ENCODE measurements at regions not wholly inside any gene's neighbourhood (a gene's known extent, or its start where the extent isn't known, plus 50 kb on each side); places are given as distances from the start of the nearest gene placed in this dataset.

GRCh38 chr5:171688696-171689495, 96.7 kb upstream of the SMIM23 start:
- DNase-seq (peak in 3 of 5 donors; percentile 22 to 45 (median 38)), FAIRE-seq (no peak)
- no peaks in the 10 kb centered on the region for H3K27me3 ChIP-seq (ENCODE audit: control insufficient read depth, insufficient read depth, low read length)
- no peak overlapping the region for H3K27ac ChIP-seq (ENCODE audit: low read depth in 2 of 2, low read length in 2 of 2)
- no peaks in the 10 kb centered on the region for H3K9me3 ChIP-seq (ENCODE audit: control insufficient read depth in 2 of 3, insufficient read depth in 1 of 3, low read length in 3 of 3)
- TF ChIP-seq, protein P1, sequence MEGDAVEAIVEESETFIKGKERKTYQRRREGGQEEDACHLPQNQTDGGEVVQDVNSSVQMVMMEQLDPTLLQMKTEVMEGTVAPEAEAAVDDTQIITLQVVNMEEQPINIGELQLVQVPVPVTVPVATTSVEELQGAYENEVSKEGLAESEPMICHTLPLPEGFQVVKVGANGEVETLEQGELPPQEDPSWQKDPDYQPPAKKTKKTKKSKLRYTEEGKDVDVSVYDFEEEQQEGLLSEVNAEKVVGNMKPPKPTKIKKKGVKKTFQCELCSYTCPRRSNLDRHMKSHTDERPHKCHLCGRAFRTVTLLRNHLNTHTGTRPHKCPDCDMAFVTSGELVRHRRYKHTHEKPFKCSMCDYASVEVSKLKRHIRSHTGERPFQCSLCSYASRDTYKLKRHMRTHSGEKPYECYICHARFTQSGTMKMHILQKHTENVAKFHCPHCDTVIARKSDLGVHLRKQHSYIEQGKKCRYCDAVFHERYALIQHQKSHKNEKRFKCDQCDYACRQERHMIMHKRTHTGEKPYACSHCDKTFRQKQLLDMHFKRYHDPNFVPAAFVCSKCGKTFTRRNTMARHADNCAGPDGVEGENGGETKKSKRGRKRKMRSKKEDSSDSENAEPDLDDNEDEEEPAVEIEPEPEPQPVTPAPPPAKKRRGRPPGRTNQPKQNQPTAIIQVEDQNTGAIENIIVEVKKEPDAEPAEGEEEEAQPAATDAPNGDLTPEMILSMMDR (IDR thresholded peaks at IDR 0.05; ENCODE audit: borderline replicate concordance, extremely low read depth, insufficient read depth) = no peak
- no peak overlapping the region for H3K4me3 ChIP-seq (ENCODE audit: low read length in 3 of 3)
- intact Hi-C loops (cut with DNase I) = no loop called here
- no peak overlapping the region for H3K9ac ChIP-seq (ENCODE audit: low read length in 3 of 3)
- no peaks in the 10 kb centered on the region for H3K4me1 ChIP-seq (ENCODE audit: control insufficient read depth in 2 of 3, insufficient read depth in 2 of 3, low read depth in 1 of 3, low read length in 3 of 3)
- no peaks in the 10 kb centered on the region for H3K36me3 ChIP-seq (ENCODE audit: control insufficient read depth in 2 of 3, insufficient read depth in 3 of 3, low read length in 3 of 3)

GRCh38 chr5:171689853-171690417, 95.7 kb upstream of the SMIM23 start:
- no peak overlapping the region for H3K9ac ChIP-seq (ENCODE audit: low read length in 3 of 3)
- no peaks in the 10 kb centered on the region for H3K9me3 ChIP-seq (ENCODE audit: control insufficient read depth in 2 of 3, insufficient read depth in 1 of 3, low read length in 3 of 3)
- H3K36me3 ChIP-seq (ENCODE audit: control insufficient read depth in 2 of 3, insufficient read depth in 3 of 3, low read length in 3 of 3) = no peaks in the 10 kb centered on the region
- peak; percentile 33 for FAIRE-seq
- DNase-seq = no peak
- H3K4me1 ChIP-seq (ENCODE audit: control insufficient read depth in 2 of 3, insufficient read depth in 2 of 3, low read depth in 1 of 3, low read length in 3 of 3) = no peaks in the 10 kb centered on the region
- H3K27ac ChIP-seq (ENCODE audit: low read depth in 2 of 2, low read length in 2 of 2) = no peak overlapping the region
- no peaks in the 10 kb centered on the region for H3K27me3 ChIP-seq (ENCODE audit: control insufficient read depth, insufficient read depth, low read length)
- intact Hi-C loops (cut with DNase I) = no loop called here
- no peak overlapping the region for H3K4me3 ChIP-seq (ENCODE audit: low read length in 3 of 3)
- TF ChIP-seq, protein P1 (IDR thresholded peaks at IDR 0.05; ENCODE audit: borderline replicate concordance, extremely low read depth, insufficient read depth) = no peak

GRCh38 chr5:171692107-171692506, 93.5 kb upstream of the SMIM23 start:
- Histone ChIP-seq H3K36me3 (ENCODE audit: control insufficient read depth in 2 of 3, insufficient read depth in 3 of 3, low read length in 3 of 3) (no peaks in the 10 kb centered on the region), H3K9ac (ENCODE audit: low read length in 3 of 3) (no peak overlapping the region), H3K4me1 (ENCODE audit: control insufficient read depth in 2 of 3, insufficient read depth in 2 of 3, low read depth in 1 of 3, low read length in 3 of 3) (no peaks in the 10 kb centered on the region), H3K27me3 (ENCODE audit: control insufficient read depth, insufficient read depth, low read length) (no peaks in the 10 kb centered on the region), H3K27ac (ENCODE audit: low read depth in 2 of 2, low read length in 2 of 2) (no peak overlapping the region), H3K9me3 (ENCODE audit: control insufficient read depth in 2 of 3, insufficient read depth in 1 of 3, low read length in 3 of 3) (no peaks in the 10 kb centered on the region), H3K4me3 (ENCODE audit: low read length in 3 of 3) (no peak overlapping the region)
- TF ChIP-seq, protein P1 (IDR thresholded peaks at IDR 0.05; ENCODE audit: borderline replicate concordance, extremely low read depth, insufficient read depth) = no peak
- DNase-seq (no peak), FAIRE-seq (no peak)
- intact Hi-C loops (cut with DNase I) = no loop called here
